Osteoblast (primary cell): ENCODE measurements at regions not wholly inside any gene's neighbourhood (a gene's known extent, or its start where the extent isn't known, plus 50 kb on each side); places are given as distances from the start of the nearest gene placed in this dataset.

ENCODE experiments used
- DNase-seq: peaks from one replicate; pipeline ENCODE4 v3.0.0; 2011; ENCODE audit warnings: low spot score, mixed read lengths; ENCODE audit not compliant: insufficient read length; ENCODE audit errors: missing footprints
- H2AFZ ChIP-seq: 2 replicates; pipeline ENCODE4 v1.6.0; 2011; ENCODE audit warnings: mild to moderate bottlenecking, low read length
- H3K27ac ChIP-seq: 2 replicates; pipeline ENCODE4 v1.5.1; 2011; ENCODE audit warnings: mild to moderate bottlenecking, low read depth, low read length, moderate library complexity
- H3K27me3 ChIP-seq: 2 replicates; pipeline ENCODE4 v1.6.0; 2012; ENCODE audit warnings: mild to moderate bottlenecking, control low read depth, inconsistent platforms, low read length, moderate library complexity; ENCODE audit not compliant: insufficient read depth
- H3K36me3 ChIP-seq: 2 replicates; pipeline ENCODE4 v1.5.1; 2011; ENCODE audit warnings: mild to moderate bottlenecking, low read length, control low read depth, moderate library complexity; ENCODE audit not compliant: insufficient read depth
- H3K4me1 ChIP-seq: 2 replicates; pipeline ENCODE4 v1.5.1; 2011; ENCODE audit warnings: mild to moderate bottlenecking, low read length, control low read depth, moderate library complexity; ENCODE audit not compliant: insufficient read depth
- H3K4me2 ChIP-seq: 2 replicates; pipeline ENCODE4 v1.6.0; 2011; ENCODE audit warnings: mild to moderate bottlenecking, low read length; ENCODE audit not compliant: insufficient read depth
- H3K4me3 ChIP-seq: fragments of 200-600 bp; sonication (generic); 3 replicates; pipeline ENCODE4 v1.5.1; 2012; ENCODE audit warnings: mild to moderate bottlenecking, low read length, inconsistent platforms; ENCODE audit not compliant: insufficient read depth
- H3K79me2 ChIP-seq: 2 replicates; pipeline ENCODE4 v1.6.0; 2012; ENCODE audit warnings: mild to moderate bottlenecking, low read length, control low read depth, inconsistent platforms; ENCODE audit not compliant: insufficient read depth
- H3K9me3 ChIP-seq: 2 replicates; pipeline ENCODE4 v1.5.1; 2011; ENCODE audit warnings: low read depth, low read length, control low read depth
- H4K20me1 ChIP-seq: 2 replicates; pipeline ENCODE4 v1.6.0; 2012; ENCODE audit warnings: mild to moderate bottlenecking, low read length, control low read depth; ENCODE audit not compliant: insufficient read depth
- CTCF ChIP-seq: IDR thresholded peaks from 2 replicates; pipeline ENCODE4 v1.5.1; 2011; ENCODE audit warnings: mild to moderate bottlenecking, low read depth, low read length, moderate library complexity; ENCODE audit errors: extremely low read depth

- Histone ChIP-seq H3K27me3 (no peaks in the 10 kb centered on the region), H2AFZ (no peak overlapping the region), H3K36me3 (no peaks in the 10 kb centered on the region), H3K4me1 (no peaks in the 10 kb centered on the region), H3K9me3 (no peaks in the 10 kb centered on the region), H4K20me1 (no peaks in the 10 kb centered on the region), H3K27ac (no peak overlapping the region), H3K4me2 (no peak overlapping the region), H3K4me3 (no peak overlapping the region), H3K79me2 (no peaks in the 10 kb centered on the region)
- no peak for TF ChIP-seq CTCF
- no peak for DNase-seq
Measured at GRCh38 chr20:24797745-24798655, 151.1 kb upstream of the CST7 start.

GRCh38 chr20:24798930-24799705 is 150.0 kb upstream of the CST7 start:
- Histone ChIP-seq H4K20me1 (no peaks in the 10 kb centered on the region), H3K9me3 (no peaks in the 10 kb centered on the region), H2AFZ (no peak overlapping the region), H3K79me2 (no peaks in the 10 kb centered on the region), H3K4me1 (no peaks in the 10 kb centered on the region), H3K27ac (no peak overlapping the region), H3K27me3 (no peaks in the 10 kb centered on the region), H3K4me3 (no peak overlapping the region), H3K36me3 (no peaks in the 10 kb centered on the region), H3K4me2 (no peak overlapping the region)
- no peak for TF ChIP-seq CTCF
- DNase-seq = no peak

- Histone ChIP-seq H4K20me1 (no peaks in the 10 kb centered on the region), H3K4me2 (no peak overlapping the region), H3K27me3 (no peaks in the 10 kb centered on the region), H2AFZ (no peak overlapping the region), H3K79me2 (no peaks in the 10 kb centered on the region), H3K4me3 (no peak overlapping the region), H3K27ac (no peak overlapping the region), H3K9me3 (no peaks in the 10 kb centered on the region), H3K36me3 (no peaks in the 10 kb centered on the region), H3K4me1 (no peaks in the 10 kb centered on the region)
- TF ChIP-seq CTCF = no peak
- DNase-seq = no peak
Measured at GRCh38 chr20:24799971-24800580, 149.0 kb upstream of the CST7 start.

- H3K9me3 ChIP-seq = no peaks in the 10 kb centered on the region
- H3K4me1 ChIP-seq = no peaks in the 10 kb centered on the region
- no peak overlapping the region for H3K4me3 ChIP-seq
- no peak overlapping the region for H3K27ac ChIP-seq
- no peaks in the 10 kb centered on the region for H3K27me3 ChIP-seq
- H3K4me2 ChIP-seq = no peak overlapping the region
- no peaks in the 10 kb centered on the region for H3K79me2 ChIP-seq
- no peaks in the 10 kb centered on the region for H4K20me1 ChIP-seq
- DNase-seq = no peak
- H3K36me3 ChIP-seq = no peaks in the 10 kb centered on the region
- H2AFZ ChIP-seq = no peak overlapping the region
- TF ChIP-seq CTCF = no peak
Measured at GRCh38 chr20:24802286-24802820, 146.7 kb upstream of the CST7 start.
